ENCODE measurements at regions not wholly inside any gene's neighbourhood (a gene's known extent, or its start where the extent isn't known, plus 50 kb on each side); places are given as distances from the start of the nearest gene placed in this dataset.

DNA sequence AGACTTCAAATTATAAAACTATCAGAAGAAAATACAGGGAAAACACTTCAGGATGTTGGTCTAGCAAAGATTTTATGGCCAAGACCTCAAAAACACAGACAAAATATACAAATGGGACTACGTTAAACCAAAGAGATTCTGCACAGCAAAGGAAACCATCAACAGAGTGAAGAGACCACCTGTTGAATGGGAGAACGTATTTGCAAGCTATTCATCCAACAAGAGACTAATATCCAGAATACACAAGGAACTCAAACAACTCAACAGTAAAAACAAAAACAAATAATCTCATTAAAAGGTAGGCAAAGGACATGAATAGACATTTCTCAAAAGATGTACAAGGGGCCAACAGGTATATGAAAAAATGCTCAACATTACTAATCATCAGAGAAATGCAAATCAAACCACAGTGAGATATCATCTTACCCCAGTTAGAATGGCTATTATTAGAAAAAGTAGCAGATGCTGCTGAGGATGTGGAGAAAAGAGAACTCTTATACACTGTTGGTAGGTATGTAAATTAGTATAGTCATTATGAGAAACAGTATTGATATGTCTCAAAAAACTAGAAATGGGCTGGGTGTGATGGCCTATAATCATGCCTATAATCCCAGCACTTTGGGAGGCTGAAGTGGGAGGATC lies 112.6 kb downstream of the LRIG2 start:
- TF ChIP-seq SUZ12 (IDR thresholded peaks at IDR 0.05) = no peak
- TF ChIP-seq ARNT (IDR thresholded peaks at IDR 0.05) = no peak
- TF ChIP-seq TARDBP (IDR thresholded peaks at IDR 0.05) = no peak
- no peak for TF ChIP-seq FOXA1 (IDR thresholded peaks at IDR 0.05)
- no peak for TF ChIP-seq SP1 (IDR thresholded peaks at IDR 0.05)
- no peak for TF ChIP-seq PKNOX1 (IDR thresholded peaks at IDR 0.05)
- no peak for TF ChIP-seq LEF1 (IDR thresholded peaks at IDR 0.05; ENCODE audit: borderline replicate concordance)
- TF ChIP-seq FOXK2 (IDR thresholded peaks at IDR 0.05) = no peak
- TF ChIP-seq HDGF (IDR thresholded peaks at IDR 0.05; ENCODE audit: borderline replicate concordance) = no peak
- TF ChIP-seq FOXM1 (IDR thresholded peaks at IDR 0.05; ENCODE audit: borderline replicate concordance) = no peak

Measured in HEK293T (cell line).